ENCODE measurements at regions not wholly inside any gene's neighbourhood (a gene's known extent, or its start where the extent isn't known, plus 50 kb on each side); places are given as distances from the start of the nearest gene placed in this dataset.
"Not testable (repeated sequence)": the region's sequence is repeated elsewhere in the genome, so short reads cannot be mapped to it uniquely, and the experiment has no call there.

DNA sequence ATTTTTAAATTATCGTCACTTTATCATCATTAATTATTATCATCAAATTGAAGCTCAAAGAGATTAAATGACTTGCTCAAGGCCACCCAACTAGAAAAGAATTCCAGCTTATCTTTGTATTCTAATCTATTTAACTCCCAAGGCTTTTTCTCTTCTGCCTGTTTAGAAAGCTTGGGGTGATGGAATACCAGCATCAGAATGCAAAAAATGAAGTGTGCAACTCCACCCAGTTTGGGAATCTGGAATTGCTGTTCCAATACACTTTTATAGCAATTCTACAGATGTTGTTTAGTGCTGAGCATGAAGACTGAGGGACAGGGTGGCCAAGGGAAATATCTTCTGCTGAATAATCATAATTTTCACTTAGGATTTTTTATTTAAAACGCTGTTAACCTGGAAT is 97.2 kb upstream of the FIBIN start:
- DNase-seq (ENCODE audit: low read depth, low spot score) = no peak

DNA sequence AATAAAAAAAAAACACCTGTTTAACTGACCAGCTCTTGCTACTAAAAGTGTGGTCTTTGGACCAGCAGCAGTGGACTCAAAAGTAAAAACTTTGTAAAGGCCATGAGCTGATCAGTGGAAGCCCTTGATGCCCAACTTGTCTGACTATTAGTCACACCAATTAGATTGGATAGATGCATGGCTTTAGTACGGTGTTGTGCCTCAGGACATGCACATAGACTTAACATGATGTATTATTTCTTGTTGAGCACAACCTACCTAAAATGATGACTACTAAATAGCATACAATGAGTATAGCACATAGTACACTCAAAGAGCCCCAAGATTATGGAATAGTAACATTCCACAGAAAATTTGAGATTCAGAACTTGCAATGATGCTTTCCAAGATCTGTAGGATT is 95.1 kb upstream of the FIBIN start:
- DNase-seq (ENCODE audit: low read depth, low spot score) = no peak

DNA sequence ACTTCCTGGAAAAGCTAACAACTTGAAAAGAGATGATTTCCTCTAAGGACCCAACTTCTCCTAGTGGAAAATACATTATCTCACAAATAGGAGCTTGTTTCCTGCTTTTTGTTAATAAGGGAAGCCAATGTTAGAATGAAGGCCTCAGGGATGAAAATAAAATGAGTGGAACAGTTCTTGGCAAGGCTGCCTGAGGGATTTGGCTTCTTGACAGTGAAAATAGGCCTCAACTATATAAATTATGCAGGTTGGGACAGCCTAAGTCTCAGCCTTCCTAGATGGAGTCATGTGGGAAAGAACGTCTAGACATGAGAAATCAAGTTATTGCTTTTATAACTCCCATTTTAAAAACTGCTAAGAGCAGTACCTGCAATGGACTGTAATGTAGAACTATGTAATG is 92.8 kb upstream of the FIBIN start:
- DNase-seq (ENCODE audit: low read depth, low spot score) = peak; percentile 65

DNA sequence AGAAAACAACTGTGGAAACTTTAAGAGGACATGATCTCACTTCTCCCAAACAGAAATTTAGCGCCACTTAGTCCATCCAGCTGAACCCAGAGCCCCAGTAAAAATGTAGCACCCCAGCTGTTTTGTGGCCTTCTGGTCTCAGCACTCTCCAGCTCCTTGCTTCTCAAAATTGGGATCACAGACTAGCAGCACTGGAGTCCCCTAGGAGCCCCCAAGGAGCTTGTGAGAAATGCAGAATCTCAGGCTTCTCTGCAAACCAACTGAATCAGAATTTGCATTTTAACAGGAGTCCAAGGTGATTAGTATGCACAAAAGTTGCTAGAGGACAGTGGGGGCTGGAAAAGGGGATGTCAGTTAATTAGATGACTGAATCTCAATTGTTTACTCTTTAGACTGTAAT is 89.8 kb upstream of the FIBIN start:
- DNase-seq (ENCODE audit: low read depth, low spot score) = no peak

DNA sequence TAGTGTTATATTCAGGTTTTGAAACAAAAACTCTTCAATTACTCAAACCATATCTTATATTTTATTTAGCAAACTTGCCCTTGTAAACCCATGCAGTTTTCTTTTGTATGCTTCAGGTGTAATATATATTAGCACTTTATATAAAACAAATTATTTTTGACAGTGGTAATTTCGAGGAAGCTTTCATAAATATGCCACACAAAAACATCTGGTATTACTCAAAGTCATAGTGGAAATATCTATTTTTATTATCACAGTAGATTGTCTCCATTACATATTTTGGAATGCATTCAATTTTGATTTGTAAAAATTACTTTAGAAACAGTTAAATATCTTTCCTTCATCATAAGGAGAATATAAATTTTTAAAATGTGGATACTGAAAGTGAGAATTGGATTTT is 89.1 kb upstream of the FIBIN start:
- no peak for DNase-seq (ENCODE audit: low read depth, low spot score)

DNA sequence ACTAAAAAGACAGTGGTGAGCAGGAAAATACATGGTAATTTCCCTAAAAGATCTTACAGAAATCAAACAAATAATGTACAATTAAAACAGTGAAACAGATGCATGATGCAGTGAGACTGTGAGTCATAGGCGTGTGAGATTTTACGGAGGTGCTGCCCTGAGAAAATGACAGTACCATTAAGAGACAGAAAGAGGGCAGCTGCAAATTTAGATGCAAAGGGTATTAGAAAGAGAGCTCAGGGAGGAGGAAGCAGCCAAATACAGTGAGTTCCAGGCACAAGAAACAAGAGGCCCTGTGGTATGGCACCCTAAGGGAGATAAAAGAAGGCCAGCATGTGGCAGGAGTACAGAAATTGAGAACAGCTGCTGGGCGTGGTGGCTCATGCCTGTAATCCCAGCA is 88.5 kb upstream of the FIBIN start:
- DNase-seq (ENCODE audit: low read depth, low spot score) = peak; percentile 18

DNA sequence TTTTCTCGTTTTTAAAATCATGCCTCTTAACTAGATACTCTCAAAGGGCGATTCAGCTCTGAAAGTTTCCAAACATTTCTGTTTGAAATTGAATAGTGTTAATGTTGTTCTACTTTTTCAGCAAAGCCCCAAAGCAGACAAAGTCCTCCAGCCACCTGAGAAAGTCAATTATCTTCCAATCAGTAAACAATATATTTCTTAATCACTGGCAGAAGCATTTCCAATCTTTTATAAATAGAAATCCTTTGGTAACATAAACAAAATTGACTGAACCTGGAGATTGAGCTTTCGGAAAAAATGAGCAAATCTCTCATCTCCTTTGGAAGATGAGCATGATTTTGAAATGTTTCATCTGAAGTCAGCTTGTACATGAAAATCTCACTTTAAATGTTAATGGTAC is 84.4 kb upstream of the FIBIN start:
- no peak for DNase-seq (ENCODE audit: low read depth, low spot score)

DNA sequence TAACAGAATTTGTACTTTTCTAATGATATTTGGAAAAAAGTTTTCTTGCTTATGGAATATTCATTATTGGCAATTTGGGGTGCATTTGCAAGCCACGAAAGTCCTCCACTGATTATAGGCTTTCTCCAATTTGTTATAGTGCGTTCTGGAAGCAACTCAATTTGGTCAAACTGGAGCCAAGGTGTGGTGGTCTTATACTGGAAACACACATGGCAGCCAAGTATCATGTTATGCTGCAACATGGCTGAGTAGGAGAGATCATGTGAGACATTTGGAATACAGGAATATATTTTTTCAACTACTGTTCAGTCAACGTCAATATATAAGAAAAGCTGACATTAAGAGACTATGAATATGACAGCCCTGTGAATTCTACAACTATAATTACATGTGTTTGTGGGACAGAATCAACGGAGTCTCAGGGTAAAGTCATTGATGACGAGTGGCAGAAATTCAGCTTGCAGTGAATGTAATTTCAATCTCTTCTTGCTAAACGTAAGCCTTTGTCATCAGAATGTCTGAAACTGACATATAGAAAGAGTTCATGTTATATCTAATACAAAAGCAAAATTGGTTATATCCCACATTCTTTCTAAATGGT is 83.8 kb upstream of the FIBIN start:
- DNase-seq (ENCODE audit: low read depth, low spot score) = no peak

DNA sequence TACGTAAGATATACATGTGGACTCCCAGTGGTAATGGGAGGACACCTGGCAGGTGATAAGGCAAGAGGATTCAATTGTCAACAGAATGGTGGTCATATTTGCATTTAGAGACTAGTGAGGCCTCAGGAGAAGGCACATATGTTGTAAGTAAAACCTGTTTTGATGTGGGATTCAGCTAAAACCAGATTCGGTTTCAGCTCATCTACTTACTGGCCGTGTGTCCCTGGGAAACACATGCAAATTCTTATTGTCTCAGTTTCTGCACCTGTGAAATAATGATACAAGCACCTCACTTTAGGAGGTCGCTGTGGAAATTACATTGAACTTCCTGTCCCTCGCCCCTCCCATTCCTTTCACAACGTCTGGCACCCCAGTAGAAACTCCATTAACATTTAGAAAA is 78.9 kb upstream of the FIBIN start:
- no peak for DNase-seq (ENCODE audit: low read depth, low spot score)

DNA sequence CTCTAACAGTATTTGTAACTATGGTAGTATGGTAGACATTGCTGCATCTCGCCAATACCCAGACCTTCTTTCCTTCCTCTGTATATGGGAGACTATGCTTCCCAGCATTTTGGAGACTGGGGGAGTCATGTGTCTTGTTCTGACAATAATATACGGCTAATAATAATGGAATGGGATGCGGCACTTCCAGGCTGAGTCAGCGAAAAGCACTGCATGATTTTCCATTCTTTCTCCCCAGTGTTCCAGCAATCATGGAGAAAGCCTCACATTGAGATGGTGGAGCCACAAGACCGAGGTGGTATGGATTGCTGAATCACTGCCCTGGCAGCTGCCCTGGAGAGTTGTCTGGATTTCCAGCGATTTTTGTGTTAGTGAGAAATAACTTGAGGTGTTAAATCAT is 77.1 kb upstream of the FIBIN start:
- DNase-seq (ENCODE audit: low read depth, low spot score) = no peak

DNA sequence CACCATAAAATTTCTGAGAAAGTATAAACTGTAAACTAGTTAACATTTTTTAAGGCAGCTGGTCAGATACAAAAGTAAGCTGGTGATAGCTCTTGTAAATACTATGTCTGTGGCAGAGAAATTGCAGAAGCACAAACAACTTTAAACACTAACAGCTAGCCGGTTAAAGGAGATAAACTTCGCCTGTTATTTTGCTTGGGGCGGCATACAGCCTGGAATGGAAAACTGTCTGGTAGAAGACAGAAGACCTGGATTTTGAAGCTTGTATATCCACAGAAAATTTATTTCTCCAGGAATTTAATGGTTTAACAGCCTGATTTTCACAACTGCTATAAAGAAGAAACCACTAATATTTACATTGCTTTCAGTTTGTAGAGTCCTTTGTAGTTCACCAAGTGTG is 65.3 kb upstream of the FIBIN start:
- no peak for DNase-seq (ENCODE audit: low read depth, low spot score)

DNA sequence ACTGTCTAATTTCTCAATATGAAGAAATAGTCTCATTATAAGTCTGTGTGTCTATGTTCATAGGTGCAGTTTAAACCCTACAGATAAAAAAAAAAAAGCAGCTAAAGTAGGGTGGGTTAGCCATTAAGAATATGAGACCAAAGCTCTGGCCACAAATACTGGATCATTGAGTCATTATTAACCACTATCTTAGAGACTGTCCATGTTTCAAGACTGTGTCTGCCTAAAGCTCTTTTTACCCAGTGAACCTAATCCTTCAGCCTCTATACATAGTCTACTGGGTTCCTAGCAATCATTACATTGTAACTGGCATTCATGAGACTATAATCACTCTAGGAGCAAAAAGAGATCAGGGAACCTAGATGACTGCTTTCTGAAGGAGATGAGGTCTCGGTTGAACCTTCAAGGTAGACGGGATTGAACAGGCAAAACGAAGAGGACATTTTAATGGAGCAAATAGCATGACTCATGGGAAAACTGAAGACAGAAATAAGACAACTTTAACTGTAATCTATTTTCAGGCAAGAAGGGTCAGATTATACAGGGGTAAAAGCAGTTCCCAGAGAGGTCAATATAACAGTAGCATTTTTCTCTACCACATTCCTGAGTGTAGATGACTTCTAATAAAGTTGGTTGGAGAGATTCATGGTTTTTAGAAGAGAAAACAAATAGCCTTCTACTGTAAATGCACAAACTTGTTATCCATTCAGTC is 64.0 kb upstream of the FIBIN start:
- no peak for DNase-seq (ENCODE audit: low read depth, low spot score)

DNA sequence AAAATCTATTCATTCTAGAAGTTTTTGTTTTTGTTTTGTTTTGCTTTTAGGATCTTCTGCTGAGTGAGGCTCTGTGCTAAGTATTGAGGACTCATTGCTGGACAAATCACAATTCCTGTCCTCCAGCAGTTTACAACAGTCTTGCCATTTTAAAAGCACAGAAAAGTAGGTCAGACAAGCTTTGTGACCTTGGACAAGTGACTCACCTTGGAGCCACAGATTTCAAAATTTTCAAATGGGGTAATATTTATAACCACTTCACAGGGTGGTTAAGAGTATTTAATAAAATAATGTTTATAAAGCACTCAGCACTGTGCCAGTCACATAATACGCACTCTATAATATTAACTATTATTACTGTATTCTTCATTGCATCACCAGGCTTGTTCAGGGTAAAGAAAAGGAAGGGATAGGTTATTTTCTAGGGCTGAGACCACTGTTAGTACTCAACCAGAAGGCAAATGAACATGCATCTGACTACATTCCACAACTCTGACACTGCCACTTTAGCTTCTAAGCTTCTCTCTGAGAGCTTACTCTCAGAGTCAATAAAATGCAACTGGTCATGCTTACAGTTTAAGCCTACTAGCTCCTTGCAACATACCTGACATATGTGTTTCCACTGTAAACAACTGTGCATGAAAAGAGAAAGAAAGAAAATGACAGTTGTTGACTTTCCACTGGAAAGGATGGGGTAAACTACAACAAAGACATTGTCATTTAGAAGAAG is 63.2 kb upstream of the FIBIN start:
- DNase-seq (ENCODE audit: low read depth, low spot score) = no peak

DNA sequence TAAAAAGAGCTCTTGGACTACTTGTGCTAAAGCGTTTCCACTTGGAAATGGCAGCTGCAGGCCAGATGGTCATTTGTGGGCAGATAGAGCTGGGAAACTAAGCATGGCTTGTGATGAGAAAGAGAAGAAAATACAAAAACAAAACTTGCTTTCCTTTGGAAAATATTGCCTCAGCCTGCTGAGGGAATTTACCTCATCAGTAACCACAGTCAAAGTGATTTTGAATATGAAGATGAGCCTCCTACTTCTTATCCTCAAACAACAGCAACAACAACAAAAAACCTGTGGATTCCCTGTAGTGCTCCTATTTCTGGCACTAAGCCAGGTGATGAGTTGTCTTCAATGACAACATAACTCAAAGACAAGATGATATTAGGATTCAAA is 62.7 kb upstream of the FIBIN start:
- no peak for DNase-seq (ENCODE audit: low read depth, low spot score)

DNA sequence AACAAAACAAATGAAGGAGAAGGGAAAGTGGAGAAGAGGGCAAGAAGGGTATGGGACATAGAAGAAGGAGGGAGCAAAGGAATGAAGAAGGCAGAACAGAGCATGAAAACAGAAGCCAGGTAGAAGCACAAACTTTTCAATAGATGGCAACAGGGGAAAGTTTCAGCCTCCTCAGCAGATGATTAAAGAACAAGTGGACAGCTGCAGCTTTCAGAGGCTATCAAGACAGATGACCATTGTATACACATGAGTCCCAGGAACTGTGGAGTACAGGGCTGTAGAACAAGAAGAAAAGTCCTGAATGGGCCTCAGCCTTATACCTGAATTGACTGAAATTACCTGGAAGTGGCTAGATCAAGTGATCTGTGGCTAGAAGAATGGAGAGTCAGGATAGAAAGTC is 62.0 kb upstream of the FIBIN start:
- no peak for DNase-seq (ENCODE audit: low read depth, low spot score)

DNA sequence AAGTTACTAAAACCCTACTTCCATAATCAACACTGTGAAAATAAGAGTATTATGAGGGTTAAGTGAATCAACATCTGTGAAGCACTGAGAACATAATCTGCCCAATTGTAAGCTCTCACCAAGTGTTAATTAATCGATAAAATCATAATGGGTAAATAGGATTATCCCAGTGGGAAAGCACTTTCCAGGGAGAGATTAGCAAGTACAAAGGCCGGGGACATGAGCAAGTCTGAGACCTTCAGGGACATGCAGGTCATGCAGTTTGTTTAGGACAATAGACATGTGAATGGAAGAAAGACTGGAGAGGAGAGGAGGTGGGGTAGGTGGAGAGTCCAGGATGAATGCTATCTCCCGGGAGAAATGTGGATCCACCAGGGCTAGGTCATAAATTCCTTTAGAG is 57.8 kb upstream of the FIBIN start:
- DNase-seq (ENCODE audit: low read depth, low spot score) = no peak

DNA sequence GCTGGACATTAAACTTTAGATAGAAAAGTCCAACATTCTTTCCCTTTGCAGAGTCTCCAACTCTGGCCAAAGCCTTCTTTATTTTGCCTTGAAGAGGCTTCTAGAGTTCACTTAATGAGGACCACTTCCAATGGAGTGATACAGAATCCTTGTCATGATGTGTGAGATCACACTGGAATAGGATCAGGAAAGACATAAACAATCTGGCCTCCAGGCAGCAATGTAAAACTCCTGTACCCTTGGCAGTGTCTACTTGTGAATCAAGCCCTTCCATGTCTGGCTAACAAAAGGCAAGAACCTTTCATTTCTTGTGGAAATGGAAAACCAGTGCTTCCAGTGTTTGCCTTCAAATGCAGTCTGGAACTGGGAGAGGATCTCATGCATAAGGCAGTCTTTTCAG is 56.5 kb upstream of the FIBIN start:
- DNase-seq (ENCODE audit: low read depth, low spot score) = no peak

DNA sequence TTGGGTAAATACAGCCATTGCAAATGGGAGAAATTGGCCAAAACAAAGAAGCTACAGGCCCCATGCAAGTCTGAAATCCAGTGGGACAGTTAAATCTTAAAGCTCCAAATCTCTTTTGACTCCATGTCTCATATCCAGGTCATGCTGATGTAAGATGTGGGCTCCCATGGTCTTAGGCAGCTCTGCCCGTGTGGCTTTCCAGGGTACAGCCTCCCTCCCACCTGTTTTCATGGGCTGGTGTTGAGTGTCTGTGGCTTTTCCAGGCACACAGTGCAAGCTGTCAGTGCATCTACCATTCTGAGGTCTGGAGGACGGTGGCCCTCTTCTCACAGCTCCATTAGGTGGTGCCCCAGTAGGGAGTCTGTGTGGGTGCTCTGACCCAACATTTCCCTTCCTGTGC is 53.4 kb upstream of the FIBIN start:
- not testable (repeated sequence) for DNase-seq (ENCODE audit: low read depth, low spot score)

DNA sequence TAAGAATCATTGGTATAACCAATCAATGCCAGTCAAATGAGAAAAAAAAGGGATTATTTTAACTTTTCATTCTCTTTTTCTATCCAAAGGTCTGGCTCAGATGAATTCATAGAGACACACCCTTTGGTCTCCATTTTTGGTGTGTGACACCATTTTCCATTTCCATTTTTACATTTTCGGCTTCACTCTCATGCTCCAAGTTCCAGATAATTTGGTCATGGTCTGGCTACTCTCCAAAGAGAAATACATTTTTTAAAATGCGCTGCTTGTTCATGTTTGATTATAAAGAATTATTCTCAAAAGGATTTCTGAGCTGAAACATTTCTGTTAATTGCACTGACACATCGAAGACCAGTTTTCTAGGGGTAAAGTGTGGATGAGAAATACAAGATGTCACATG is 51.6 kb upstream of the FIBIN start:
- no peak for DNase-seq (ENCODE audit: low read depth, low spot score)

DNA sequence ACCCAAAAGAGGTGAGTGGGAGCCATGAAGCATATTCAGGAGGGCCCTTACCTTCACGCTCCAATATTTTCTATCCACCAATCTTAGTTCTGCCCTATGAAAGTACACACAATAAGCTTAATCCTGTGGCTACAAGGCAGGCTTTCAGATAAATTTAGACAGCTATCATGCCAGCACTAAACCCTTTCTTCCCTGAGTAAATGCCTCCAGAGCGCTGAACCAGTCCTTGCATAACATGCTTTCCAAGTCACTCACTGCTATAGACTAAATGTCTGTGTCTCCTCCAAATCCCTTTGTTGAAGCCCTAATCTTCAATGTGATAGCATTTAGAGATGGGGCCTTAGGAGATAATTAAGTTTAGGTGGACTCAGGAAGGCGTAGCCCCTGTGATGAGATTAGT is 50.3 kb upstream of the FIBIN start:
- peak; percentile 31 for DNase-seq (ENCODE audit: low read depth, low spot score)
